Liver (tissue), 8 donors: ENCODE measurements at regions not wholly inside any gene's neighbourhood (a gene's known extent, or its start where the extent isn't known, plus 50 kb on each side); places are given as distances from the start of the nearest gene placed in this dataset.

Experiments used
- DNase-seq: peaks from one replicate; pipeline ENCODE4 v3.0.0-alpha.2; 2017; ENCODE audit warnings: low spot score
- H3K27ac ChIP-seq, 2 donors: one replicate each; pipeline ENCODE4 v1.7.0; 2013; ENCODE audit warnings: inconsistent platforms in 2 of 2, low read length in 2 of 2, control low read depth in 1 of 2, low read depth in 1 of 2, mild to moderate bottlenecking in 1 of 2
- H3K27me3 ChIP-seq, 4 donors: one replicate each; pipeline versions ENCODE4 v1.6.1 to v1.7.0; 2013; ENCODE audit warnings: low read length in 3 of 4, inconsistent platforms in 1 of 4, mild to moderate bottlenecking in 1 of 4, moderate library complexity in 1 of 4; ENCODE audit not compliant: control insufficient read depth in 4 of 4, insufficient read depth in 4 of 4
- H3K36me3 ChIP-seq, 4 donors: one replicate each; pipeline versions ENCODE4 v1.6.1 to v1.7.0; 2013; ENCODE audit warnings: low read length in 3 of 4, mild to moderate bottlenecking in 3 of 4, low read depth in 1 of 4, moderate library complexity in 1 of 4; ENCODE audit not compliant: control insufficient read depth in 4 of 4, insufficient read depth in 3 of 4
- H3K4me1 ChIP-seq, 4 donors: one replicate each; pipeline versions ENCODE4 v1.6.1 to v1.7.0; 2013; ENCODE audit warnings: low read length in 3 of 4, mild to moderate bottlenecking in 3 of 4, moderate library complexity in 1 of 4; ENCODE audit not compliant: control insufficient read depth in 4 of 4, insufficient read depth in 4 of 4
- H3K4me3 ChIP-seq, 3 donors: one replicate each; pipeline versions ENCODE4 v1.6.1 to v1.7.0; 2013; ENCODE audit warnings: low read length in 3 of 3, control low read depth in 1 of 3, low read depth in 1 of 3, mild to moderate bottlenecking in 1 of 3
- H3K9ac ChIP-seq, 2 donors: one replicate each; pipeline ENCODE4 v1.7.0; 2013; ENCODE audit warnings: low read length in 2 of 2, mild to moderate bottlenecking in 2 of 2, moderate library complexity in 2 of 2, control low read depth in 1 of 2, low read depth in 1 of 2
- H3K9me3 ChIP-seq, 4 donors: one replicate each; pipeline versions ENCODE4 v1.6.1 to v1.7.0; 2013; ENCODE audit warnings: low read length in 3 of 4; ENCODE audit not compliant: control insufficient read depth in 4 of 4
- CTCF ChIP-seq: fragments of 150-350 bp; IDR thresholded peaks from 2 replicates; pipeline ENCODE4 v1.5.1; 2017; ENCODE audit warnings: improper control_type of control experiment, low read depth, low read length; ENCODE audit not compliant: missing input control
- EGR1 ChIP-seq, 2 donors: IDR thresholded peaks; 2 replicates each; pipeline ENCODE4 v1.6.1; 2016 to 2018; ENCODE audit warnings: antibody characterized with exemption in 2 of 2, low read depth in 2 of 2
- FOXA1 ChIP-seq: IDR thresholded peaks from 2 replicates; pipeline ENCODE4 v1.6.1; 2016; ENCODE audit warnings: antibody characterized with exemption
- FOXA2 ChIP-seq: IDR thresholded peaks from 2 replicates; pipeline ENCODE4 v1.6.1; 2016; ENCODE audit warnings: antibody characterized with exemption
- GABPA ChIP-seq, 2 donors: IDR thresholded peaks in 1 of 2; conservative IDR thresholded peaks in 1 of 2; 2 replicates each; pipeline ENCODE4 v1.6.1; 2016; ENCODE audit warnings: antibody characterized with exemption in 2 of 2, mild to moderate bottlenecking in 1 of 2, moderate library complexity in 1 of 2
- HNF4A ChIP-seq, 2 donors: conservative IDR thresholded peaks; 2 replicates each; pipeline ENCODE4 v1.6.1; 2016; ENCODE audit warnings: antibody characterized with exemption in 2 of 2, mild to moderate bottlenecking in 2 of 2
- JUND ChIP-seq, 2 donors: IDR thresholded peaks; 2 replicates each; pipeline ENCODE4 v1.6.1; 2016; ENCODE audit warnings: antibody characterized with exemption in 2 of 2
- MAX ChIP-seq: IDR thresholded peaks from 2 replicates; pipeline ENCODE4 v1.6.1; 2016; ENCODE audit warnings: antibody characterized with exemption
- NR2F2 ChIP-seq: IDR thresholded peaks from 2 replicates; pipeline ENCODE4 v1.6.1; 2016; ENCODE audit warnings: antibody characterized with exemption
- RAD21 ChIP-seq, 2 donors: IDR thresholded peaks; 2 replicates each; pipeline ENCODE4 v1.6.1; 2016; ENCODE audit warnings: antibody characterized with exemption in 2 of 2, mild to moderate bottlenecking in 2 of 2
- REST ChIP-seq: IDR thresholded peaks from 2 replicates; pipeline ENCODE4 v1.6.1; 2016; ENCODE audit warnings: antibody characterized with exemption, mild to moderate bottlenecking
- RXRA ChIP-seq, 2 donors: IDR thresholded peaks; 2 replicates each; pipeline ENCODE4 v1.6.1; 2017 to 2018; ENCODE audit warnings: antibody characterized with exemption in 2 of 2, mild to moderate bottlenecking in 1 of 2
- SP1 ChIP-seq: IDR thresholded peaks from 2 replicates; pipeline ENCODE4 v1.6.1; 2018; ENCODE audit warnings: antibody characterized with exemption, mild to moderate bottlenecking
- TAF1 ChIP-seq: conservative IDR thresholded peaks from 2 replicates; pipeline ENCODE4 v1.6.1; 2016; ENCODE audit warnings: antibody characterized with exemption, mild to moderate bottlenecking
- YY1 ChIP-seq: IDR thresholded peaks from 2 replicates; pipeline ENCODE4 v1.6.1; 2016; ENCODE audit warnings: antibody characterized with exemption, mild to moderate bottlenecking
- ZBTB33 ChIP-seq: IDR thresholded peaks from 2 replicates; pipeline ENCODE4 v1.6.1; 2016; ENCODE audit warnings: antibody characterized with exemption
- WGBS: extraction: QIAGEN DNeasy Blood & Tissue Kit; methylation state at CpG from one replicate; pipeline ENCODE4 v1.1.7; 2013; 5-methylcytosine and 5-hydroxymethylcytosine counted together
- donor health status: healthy.
- donor health status: healthy.
- donor health status: healthy.
- donor health status: healthy.
- donor health status: healthy.

- H3K27me3 ChIP-seq = no peaks in the 10 kb centered on the region
- no peak for DNase-seq
- no peaks in the 10 kb centered on the region for H3K9me3 ChIP-seq
- TF ChIP-seq TAF1 (no peak), RXRA (IDR thresholded peaks at IDR 0.05) (no peak), CTCF (no peak), NR2F2 (no peak), HNF4A (conservative IDR thresholded peaks at IDR 0.05) (no peak), GABPA (IDR thresholded peaks at IDR 0.05 in 1 of 2, conservative IDR thresholded peaks at IDR 0.05 in 1 of 2) (no peak), MAX (no peak), ZBTB33 (no peak), FOXA1 (no peak), SP1 (no peak), RAD21 (IDR thresholded peaks at IDR 0.05) (no peak), FOXA2 (no peak), YY1 (no peak), REST (no peak), JUND (IDR thresholded peaks at IDR 0.05) (no peak)
- H3K4me3 ChIP-seq = no peak overlapping the region
- H3K4me1 ChIP-seq = peaks cover 0 to 9% (median 0%) of the 10 kb centered on the region in 4 donors
- H3K27ac ChIP-seq = no peak overlapping the region
- no peak overlapping the region for H3K9ac ChIP-seq
- no peaks in the 10 kb centered on the region for H3K36me3 ChIP-seq
- 87% methylated on average over 7 of the region's 7 CpGs for WGBS
Observed at GRCh38 chr4:124943938-124944337, 231.4 kb upstream of the ANKRD50 start.

GRCh38 chr4:124943145-124943889, 230.8 kb upstream of the ANKRD50 start:
- TF ChIP-seq RXRA (IDR thresholded peaks at IDR 0.05) (no peak), FOXA1 (no peak), RAD21 (IDR thresholded peaks at IDR 0.05) (no peak), MAX (no peak), CTCF (no peak), REST (no peak), TAF1 (no peak), NR2F2 (no peak), YY1 (no peak), EGR1 (IDR thresholded peaks at IDR 0.05; ENCODE audit: low read depth in 2 of 2) (no peak)
- peaks cover 0 to 9% (median 0%) of the 10 kb centered on the region in 4 donors for H3K4me1 ChIP-seq
- H3K9ac ChIP-seq = no peak overlapping the region
- no peaks in the 10 kb centered on the region for H3K27me3 ChIP-seq
- no peak overlapping the region for H3K4me3 ChIP-seq
- H3K36me3 ChIP-seq = no peaks in the 10 kb centered on the region
- 94% methylated on average over 11 of the region's 11 CpGs for WGBS
- DNase-seq = no peak
- no peak overlapping the region for H3K27ac ChIP-seq
- H3K9me3 ChIP-seq = no peaks in the 10 kb centered on the region
